Endothelial cell of umbilical vein (primary cell): ENCODE measurements at regions not wholly inside any gene's neighbourhood (a gene's known extent, or its start where the extent isn't known, plus 50 kb on each side); places are given as distances from the start of the nearest gene placed in this dataset.

ENCODE experiments used
- BruUV-seq: library from RNA; stranded (reverse); fragments of 400-500 nt; replicated peaks from 2 replicates; lab custom pipeline; 2021; lab: Mats Ljungman, UMichigan
- CTCF ChIA-PET: fragments of 300-600, 350-600 bp; sonication (Branson Sonifier 250); formaldehyde crosslinking; loops from one replicate; lab custom pipeline; 2021; ENCODE audit warnings: antibody characterized with exemption, inconsistent platforms; lab: Charles Lee
- POLR2A ChIA-PET: fragments of 300-600, 350-600 bp; sonication (Branson Sonifier 250); formaldehyde crosslinking; loops from one replicate; lab custom pipeline; 2021; ENCODE audit warnings: antibody characterized with exemption, inconsistent platforms; lab: Charles Lee
- DNase-seq: peaks from one replicate; pipeline ENCODE4 v3.0.0-alpha.2; 2011; ENCODE audit warnings: low read depth, low spot score
- FAIRE-seq: peaks from 2 replicates; lab custom pipeline; 2011; peaks lifted over from hg19 to GRCh38; lab: Jason Lieb, UNC
- H2AFZ ChIP-seq: 2 replicates; pipeline ENCODE4 v1.6.0; 2012; ENCODE audit warnings: low read depth, low read length, control low read depth, inconsistent platforms
- H3K27ac ChIP-seq: 2 replicates; pipeline ENCODE4 v1.5.1; 2011; ENCODE audit warnings: low read depth, mild to moderate bottlenecking, control low read depth, low read length, moderate library complexity; ENCODE audit not compliant: insufficient read depth
- H3K27me3 ChIP-seq, 2 experiments: 2 replicates each; pipeline versions ENCODE4 v1.6.0 to v1.6.1; 2011; ENCODE audit warnings: low read length in 2 of 2, mixed read lengths in 1 of 2; ENCODE audit not compliant: control insufficient read depth in 2 of 2, insufficient read depth in 2 of 2
- H3K36me3 ChIP-seq, 2 experiments: 2 replicates in 1 of 2; 3 replicates in 1 of 2; pipeline ENCODE4 v1.5.1; 2011; ENCODE audit warnings: low read length in 2 of 2, mild to moderate bottlenecking in 1 of 2, moderate library complexity in 1 of 2; ENCODE audit not compliant: control insufficient read depth in 2 of 2, insufficient read depth in 2 of 2; ENCODE audit errors: extremely low read depth in 1 of 2
- H3K4me1 ChIP-seq: 3 replicates; pipeline ENCODE4 v1.5.1; 2011; ENCODE audit warnings: mild to moderate bottlenecking, low read length; ENCODE audit not compliant: control insufficient read depth, insufficient read depth; ENCODE audit errors: extremely low read depth
- H3K4me2 ChIP-seq: 2 replicates; pipeline ENCODE4 v1.6.1; 2011; ENCODE audit warnings: low read length, control low read depth, mixed read lengths; ENCODE audit not compliant: insufficient read depth
- H3K4me3 ChIP-seq, 3 experiments: fragments of 200-600 bp in 1 of 3; sonication (generic), shearing (Covaris generic) in 1 of 3; replicated peaks in 1 of 3; 2 replicates each; pipeline ENCODE4 v1.5.1; 2011 to 2016; ENCODE audit warnings: control low read depth in 3 of 3, low read length in 3 of 3, mild to moderate bottlenecking in 2 of 3, inconsistent platforms in 1 of 3, low read depth in 1 of 3, moderate library complexity in 1 of 3; ENCODE audit not compliant: insufficient read depth in 1 of 3
- H3K79me2 ChIP-seq: 2 replicates; pipeline ENCODE4 v1.6.0; 2012; ENCODE audit warnings: low read length, inconsistent platforms; ENCODE audit not compliant: control insufficient read depth, insufficient read depth
- H3K9ac ChIP-seq: replicated peaks from 2 replicates; pipeline ENCODE3; 2011; ENCODE audit warnings: low read length, control low read depth; ENCODE audit not compliant: insufficient read depth; ENCODE audit errors: extremely low read depth
- H3K9me1 ChIP-seq: replicated peaks from 3 replicates; pipeline ENCODE4 v1.6.0; 2011; ENCODE audit warnings: mild to moderate bottlenecking, low read length; ENCODE audit not compliant: control insufficient read depth, insufficient read depth; ENCODE audit errors: extremely low read depth
- H3K9me3 ChIP-seq: replicated peaks from 2 replicates; pipeline ENCODE4 v1.5.1; 2012; ENCODE audit warnings: low read length, inconsistent platforms; ENCODE audit not compliant: control insufficient read depth, insufficient read depth
- H4K20me1 ChIP-seq: replicated peaks from 2 replicates; pipeline ENCODE3; 2011; ENCODE audit warnings: mild to moderate bottlenecking, low read length; ENCODE audit not compliant: control insufficient read depth, insufficient read depth; ENCODE audit errors: extremely low read depth
- EZH2 ChIP-seq: IDR thresholded peaks from 2 replicates; pipeline ENCODE4 v1.6.1; 2012; ENCODE audit warnings: borderline replicate concordance, low read depth, mild to moderate bottlenecking, moderate library complexity, low read length, inconsistent platforms; ENCODE audit not compliant: severe bottlenecking
- FOS ChIP-seq: IDR thresholded peaks from 2 replicates; pipeline ENCODE4 v1.6.1; 2011; ENCODE audit warnings: mild to moderate bottlenecking, low read length, moderate library complexity, borderline replicate concordance; ENCODE audit not compliant: insufficient read depth
- GATA2 ChIP-seq: IDR thresholded peaks from 2 replicates; pipeline ENCODE4 v1.7.0; 2011; ENCODE audit warnings: low read depth, mild to moderate bottlenecking, moderate library complexity, mixed read lengths, low read length; ENCODE audit not compliant: insufficient read length, insufficient read depth
- JUN ChIP-seq: IDR thresholded peaks from 2 replicates; pipeline ENCODE4 v1.6.1; 2011; ENCODE audit warnings: borderline replicate concordance, low read depth; ENCODE audit not compliant: insufficient read length, insufficient read depth
- MAX ChIP-seq: IDR thresholded peaks from 2 replicates; pipeline ENCODE4 v1.6.1; 2011; ENCODE audit not compliant: insufficient read depth, insufficient read length
- MYC ChIP-seq: IDR thresholded peaks from one replicate; pipeline ENCODE4 v1.6.1; 2011; ENCODE audit warnings: mild to moderate bottlenecking, low read depth, low read length
- POLR2A ChIP-seq: IDR thresholded peaks from 2 replicates; pipeline ENCODE4 v1.6.1; 2012; ENCODE audit warnings: low read depth, mild to moderate bottlenecking, control low read depth, low read length
- POLR2AphosphoS5 ChIP-seq: IDR thresholded peaks from 2 replicates; pipeline ENCODE4 v1.6.1; 2012; ENCODE audit warnings: low read depth, mild to moderate bottlenecking, control low read depth, low read length, moderate library complexity; ENCODE audit not compliant: insufficient read depth
- dilution Hi-C: fragments of 300-500 bp; cut with MboI; formaldehyde crosslinking; loops from one replicate; pipeline ENCODE4 v1.15.0; 2019; ENCODE audit warnings: low sequenced_read_pairs; ENCODE audit not compliant: extremely low pct_ligation_motif_present
- intact Hi-C: fragments of 100-400 bp; cut with micrococcal nuclease; formaldehyde crosslinking; loops from one replicate; pipeline ENCODE4 v1.10.0; 2022
- TF ChIP-seq, protein P1 (sequence below), 2 donors: IDR thresholded peaks; 1 replicate in 1 of 2; 2 replicates in 1 of 2; pipeline ENCODE4 v1.5.1; 2011; ENCODE audit warnings: low read length in 2 of 2, mild to moderate bottlenecking in 2 of 2, moderate library complexity in 2 of 2, control low read depth in 1 of 2, inconsistent platforms in 1 of 2, low read depth in 1 of 2; ENCODE audit not compliant: insufficient read depth in 1 of 2; ENCODE audit errors: extremely low read depth in 1 of 2

- BruUV-seq: no TSS peak
- no peaks in the 10 kb centered on the region for H3K9me3 ChIP-seq
- no peaks in the 10 kb centered on the region for H4K20me1 ChIP-seq
- CTCF ChIA-PET: no interaction called here
- H3K79me2 ChIP-seq: no peaks in the 10 kb centered on the region
- dilution Hi-C loops (no loop called here), intact Hi-C loops (no loop called here)
- H3K27me3 ChIP-seq: no peaks in the 10 kb centered on the region
- no peaks in the 10 kb centered on the region for H3K4me1 ChIP-seq
- FAIRE-seq (no peak), DNase-seq (no peak)
- H3K36me3 ChIP-seq: no peaks in the 10 kb centered on the region
- H3K27ac ChIP-seq: no peak overlapping the region
- no peak overlapping the region for H3K9ac ChIP-seq
- H3K9me1 ChIP-seq: no peaks in the 10 kb centered on the region
- no peak overlapping the region for H3K4me2 ChIP-seq
- H3K4me3 ChIP-seq: no peak overlapping the region
- POLR2A ChIA-PET: no interaction called here
- no peak for TF ChIP-seq MAX
- no peak for TF ChIP-seq JUN
- TF ChIP-seq POLR2A: no peak
- no peak for TF ChIP-seq EZH2
- TF ChIP-seq FOS: no peak
- TF ChIP-seq MYC: no peak
- TF ChIP-seq GATA2: no peak
- no peak for TF ChIP-seq POLR2AphosphoS5
- TF ChIP-seq, protein P1, sequence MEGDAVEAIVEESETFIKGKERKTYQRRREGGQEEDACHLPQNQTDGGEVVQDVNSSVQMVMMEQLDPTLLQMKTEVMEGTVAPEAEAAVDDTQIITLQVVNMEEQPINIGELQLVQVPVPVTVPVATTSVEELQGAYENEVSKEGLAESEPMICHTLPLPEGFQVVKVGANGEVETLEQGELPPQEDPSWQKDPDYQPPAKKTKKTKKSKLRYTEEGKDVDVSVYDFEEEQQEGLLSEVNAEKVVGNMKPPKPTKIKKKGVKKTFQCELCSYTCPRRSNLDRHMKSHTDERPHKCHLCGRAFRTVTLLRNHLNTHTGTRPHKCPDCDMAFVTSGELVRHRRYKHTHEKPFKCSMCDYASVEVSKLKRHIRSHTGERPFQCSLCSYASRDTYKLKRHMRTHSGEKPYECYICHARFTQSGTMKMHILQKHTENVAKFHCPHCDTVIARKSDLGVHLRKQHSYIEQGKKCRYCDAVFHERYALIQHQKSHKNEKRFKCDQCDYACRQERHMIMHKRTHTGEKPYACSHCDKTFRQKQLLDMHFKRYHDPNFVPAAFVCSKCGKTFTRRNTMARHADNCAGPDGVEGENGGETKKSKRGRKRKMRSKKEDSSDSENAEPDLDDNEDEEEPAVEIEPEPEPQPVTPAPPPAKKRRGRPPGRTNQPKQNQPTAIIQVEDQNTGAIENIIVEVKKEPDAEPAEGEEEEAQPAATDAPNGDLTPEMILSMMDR (IDR thresholded peaks at IDR 0.05; ENCODE audit: extremely low read depth in 1 of 2, insufficient read depth in 1 of 2, low read depth in 1 of 2, low read length in 2 of 2): no peak
- H2AFZ ChIP-seq: no peak overlapping the region
Measured at GRCh38 chr10:124213899-124214510, 120.6 kb upstream of the CHST15 start.
